ENCODE measurements at regions not wholly inside any gene's neighbourhood (a gene's known extent, or its start where the extent isn't known, plus 50 kb on each side); places are given as distances from the start of the nearest gene placed in this dataset.

GRCh38 chr9:82597241-82598203 is 465.4 kb downstream of the RASEF start:
- TF ChIP-seq POLR2A (IDR thresholded peaks at IDR 0.05), result no peak
- TF ChIP-seq CTCF (IDR thresholded peaks at IDR 0.05), result no peak
- no peak for TF ChIP-seq POLR2AphosphoS5 (IDR thresholded peaks at IDR 0.05)

All from suprapubic skin (tissue), 4 donors.